GM23338 (cell line): ENCODE measurements at regions not wholly inside any gene's neighbourhood (a gene's known extent, or its start where the extent isn't known, plus 50 kb on each side); places are given as distances from the start of the nearest gene placed in this dataset.

Experiments
- ATAC-seq: fragments of 200-7000 bp; cut with Tn5 transposase; 3 replicates; pipeline ENCODE4 v1.9.1; 2020
- DNase-seq: peaks from one replicate; pipeline ENCODE4 v3.0.0-alpha.2; 2015; ENCODE audit warnings: low spot score
- H2AFZ ChIP-seq: fragments of 200-600 bp; sonication (generic); 2 replicates; pipeline ENCODE4 v1.8.0; 2016; ENCODE audit warnings: antibody characterized with exemption, mild to moderate bottlenecking, moderate library complexity
- H3F3A ChIP-seq: fragments of 200-600 bp; sonication (generic); replicated peaks from 2 replicates; pipeline ENCODE4 v1.8.0; 2017; ENCODE audit warnings: antibody characterized with exemption, mixed run types, low read depth
- H3K27ac ChIP-seq: fragments of 200-600 bp; sonication (generic); 2 replicates; pipeline ENCODE4 v1.6.1; 2016; ENCODE audit warnings: low read depth
- H3K27me3 ChIP-seq: fragments of 200-600 bp; sonication (generic); 2 replicates; pipeline ENCODE4 v1.8.0; 2016; ENCODE audit warnings: mild to moderate bottlenecking, mixed run types, moderate library complexity; ENCODE audit not compliant: insufficient read depth
- H3K36me3 ChIP-seq: fragments of 200-600 bp; sonication (generic); 2 replicates; pipeline ENCODE4 v1.8.0; 2016; ENCODE audit warnings: mild to moderate bottlenecking; ENCODE audit not compliant: insufficient read depth
- H3K4me1 ChIP-seq: fragments of 200-600 bp; sonication (generic); 2 replicates; pipeline ENCODE4 v1.8.0; 2016; ENCODE audit warnings: mild to moderate bottlenecking, moderate library complexity; ENCODE audit not compliant: insufficient read depth
- H3K4me2 ChIP-seq: fragments of 200-600 bp; sonication (generic); 2 replicates; pipeline ENCODE4 v1.7.1; 2017; ENCODE audit warnings: mixed run types
- H3K4me3 ChIP-seq: fragments of 200-600 bp; sonication (generic); 2 replicates; pipeline ENCODE4 v1.6.1; 2016; ENCODE audit warnings: mixed run types
- H3K79me2 ChIP-seq: fragments of 200-600 bp; sonication (generic); replicated peaks from 2 replicates; pipeline ENCODE4 v1.8.0; 2017; ENCODE audit warnings: mild to moderate bottlenecking; ENCODE audit not compliant: insufficient read depth
- H3K9me2 ChIP-seq: fragments of 200-600 bp; sonication (generic); 2 replicates; pipeline ENCODE4 v1.8.0; 2017; ENCODE audit not compliant: insufficient read depth
- H4K20me1 ChIP-seq: fragments of 200-600 bp; sonication (generic); replicated peaks from 2 replicates; pipeline ENCODE4 v1.8.0; 2017; ENCODE audit warnings: mild to moderate bottlenecking; ENCODE audit not compliant: insufficient read depth
- H3K27ac Mint-ChIP-seq: 2 replicates; pipeline ENCODE4 v1.8.0; 2020; ENCODE audit warnings: inconsistent platforms, mild to moderate bottlenecking, moderate library complexity, mixed read lengths
- H3K27me3 Mint-ChIP-seq: 3 replicates; pipeline ENCODE4 v1.8.0; 2022; ENCODE audit warnings: low read depth, mild to moderate bottlenecking, moderate library complexity, mixed read lengths, inconsistent platforms; ENCODE audit not compliant: insufficient read depth, poor library complexity
- H3K36me3 Mint-ChIP-seq: 3 replicates; pipeline ENCODE4 v1.8.0; 2021; ENCODE audit warnings: low read depth, mild to moderate bottlenecking, inconsistent platforms, moderate library complexity, mixed read lengths
- H3K4me1 Mint-ChIP-seq: 3 replicates; pipeline ENCODE4 v1.8.0; 2020; ENCODE audit warnings: mild to moderate bottlenecking, inconsistent platforms, mixed read lengths
- H3K4me3 Mint-ChIP-seq: 3 replicates; pipeline ENCODE4 v1.8.0; 2021; ENCODE audit warnings: moderate library complexity, mild to moderate bottlenecking, inconsistent platforms, mixed read lengths
- H3K9me3 Mint-ChIP-seq: 3 replicates; pipeline ENCODE4 v1.8.0; 2020; ENCODE audit warnings: moderate library complexity, mild to moderate bottlenecking, inconsistent platforms, mixed read lengths
- CREB1 ChIP-seq: fragments of 250-450 bp; sonication (Bioruptor Pico); IDR thresholded peaks from 2 replicates; pipeline ENCODE4 v1.5.0; 2020; ENCODE audit warnings: low read depth, mild to moderate bottlenecking, moderate library complexity
- EZH2 ChIP-seq: fragments of 200-600 bp; sonication (generic); IDR thresholded peaks from one replicate; pipeline ENCODE4 v1.8.0; 2017; ENCODE audit warnings: antibody characterized with exemption, mild to moderate bottlenecking, low read depth; ENCODE audit not compliant: unreplicated experiment
- EZH2phosphoT487 ChIP-seq: fragments of 200-600 bp; sonication (generic); IDR thresholded peaks from one replicate; pipeline ENCODE4 v1.8.1; 2018; ENCODE audit warnings: antibody characterized with exemption; ENCODE audit not compliant: unreplicated experiment
- JUNB ChIP-seq: IDR thresholded peaks from one replicate; pipeline ENCODE4 v1.6.1; 2016; ENCODE audit warnings: antibody characterized with exemption; ENCODE audit not compliant: unreplicated experiment
- NANOG ChIP-seq: IDR thresholded peaks from 2 replicates; pipeline ENCODE4 v1.6.1; 2016; ENCODE audit warnings: antibody characterized with exemption, borderline replicate concordance
- POLR2AphosphoS5 ChIP-seq: IDR thresholded peaks from 2 replicates; pipeline ENCODE4 v1.6.1; 2016; ENCODE audit warnings: antibody characterized with exemption, low read depth
- STAT1 ChIP-seq: IDR thresholded peaks from one replicate; pipeline ENCODE4 v1.6.1; 2016; ENCODE audit warnings: antibody characterized with exemption; ENCODE audit not compliant: unreplicated experiment
- ZNF114 ChIP-seq: fragments of 250-450 bp; sonication (Bioruptor Pico); IDR thresholded peaks from 2 replicates; pipeline ENCODE4 v1.5.0; 2020; ENCODE audit warnings: mild to moderate bottlenecking, moderate library complexity
- ZNF331 ChIP-seq: fragments of 250-450 bp; sonication (Bioruptor Pico); IDR thresholded peaks from 2 replicates; pipeline ENCODE4 v1.5.0; 2020; ENCODE audit warnings: low read depth, mild to moderate bottlenecking, moderate library complexity
- TF ChIP-seq, protein P1 (sequence below): IDR thresholded peaks from 2 replicates; pipeline ENCODE4 v1.6.1; 2016; ENCODE audit warnings: antibody characterized with exemption
- TF ChIP-seq, protein P2 (sequence below): IDR thresholded peaks from one replicate; pipeline ENCODE4 v1.6.1; 2018; ENCODE audit warnings: antibody characterized with exemption; ENCODE audit not compliant: unreplicated experiment
- TF ChIP-seq, protein P3 (sequence below): fragments of 250-450 bp; sonication (Bioruptor Pico); IDR thresholded peaks from 2 replicates; pipeline ENCODE4 v1.5.0; 2020; ENCODE audit warnings: mild to moderate bottlenecking, moderate library complexity
- TF ChIP-seq, protein P4 (sequence below), 2 experiments: fragments of 200-600 bp in 1 of 2; sonication (generic) in 1 of 2; conservative IDR thresholded peaks; 2 replicates each; pipeline versions ENCODE4 v1.5.1 to v1.6.1; 2016 to 2017; ENCODE audit warnings: antibody characterized with exemption in 2 of 2, low read depth in 2 of 2, mild to moderate bottlenecking in 2 of 2, moderate library complexity in 1 of 2

DNA sequence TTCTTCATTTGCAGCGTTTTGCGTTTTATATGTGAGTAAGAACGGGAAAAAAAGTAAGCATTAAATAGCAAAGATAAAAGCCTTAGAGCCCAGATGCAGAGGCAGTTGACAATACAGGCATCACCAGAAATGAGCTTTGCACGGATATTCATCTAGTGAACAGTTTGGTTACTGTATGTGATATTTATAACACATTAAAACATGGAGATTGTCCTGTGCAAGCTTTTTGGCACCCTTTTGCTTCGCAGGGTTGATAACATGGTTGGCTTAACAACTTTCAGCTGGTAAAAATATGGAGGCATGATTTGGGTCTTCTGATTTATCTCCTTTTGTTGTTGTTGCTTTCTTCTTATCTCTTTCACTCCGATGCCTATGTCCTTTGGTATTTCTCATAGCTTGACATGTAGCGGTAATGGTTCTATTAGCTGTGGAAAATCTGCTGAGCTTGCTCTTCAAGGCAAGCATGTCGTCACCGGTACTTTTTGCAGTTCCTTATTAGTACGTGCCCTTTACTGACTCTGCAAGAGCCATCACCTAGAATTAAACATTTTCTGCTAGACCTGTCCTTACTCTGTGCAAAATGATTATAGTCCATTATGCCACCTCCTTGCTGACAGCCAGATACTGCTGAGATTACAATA lies 102.9 kb downstream of the PCDH7 start:
- Mint-ChIP-seq H3K9me3 (no peaks in the 10 kb centered on the region), H3K4me1 (peaks cover 28% of the 10 kb centered on the region), H3K36me3 (no peaks in the 10 kb centered on the region), H3K4me3 (no peak overlapping the region), H3K27ac (no peak overlapping the region), H3K27me3 (no peaks in the 10 kb centered on the region)
- H3K79me2 ChIP-seq: no peaks in the 10 kb centered on the region
- no peaks in the 10 kb centered on the region for H4K20me1 ChIP-seq
- H3K4me1 ChIP-seq: peaks cover 31% of the 10 kb centered on the region; the same call in 1 of the 2 replicates
- no peaks in the 10 kb centered on the region for H3K36me3 ChIP-seq
- no peaks in the 10 kb centered on the region for H3F3A ChIP-seq
- no peak overlapping the region for H3K27ac ChIP-seq
- no peak overlapping the region for H3K4me2 ChIP-seq
- no peak overlapping the region for H3K4me3 ChIP-seq
- no peaks in the 10 kb centered on the region for H3K27me3 ChIP-seq
- DNase-seq (no peak), ATAC-seq (no peak)
- TF ChIP-seq, protein P1, sequence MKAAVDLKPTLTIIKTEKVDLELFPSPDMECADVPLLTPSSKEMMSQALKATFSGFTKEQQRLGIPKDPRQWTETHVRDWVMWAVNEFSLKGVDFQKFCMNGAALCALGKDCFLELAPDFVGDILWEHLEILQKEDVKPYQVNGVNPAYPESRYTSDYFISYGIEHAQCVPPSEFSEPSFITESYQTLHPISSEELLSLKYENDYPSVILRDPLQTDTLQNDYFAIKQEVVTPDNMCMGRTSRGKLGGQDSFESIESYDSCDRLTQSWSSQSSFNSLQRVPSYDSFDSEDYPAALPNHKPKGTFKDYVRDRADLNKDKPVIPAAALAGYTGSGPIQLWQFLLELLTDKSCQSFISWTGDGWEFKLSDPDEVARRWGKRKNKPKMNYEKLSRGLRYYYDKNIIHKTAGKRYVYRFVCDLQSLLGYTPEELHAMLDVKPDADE: no peak
- TF ChIP-seq, protein P2, sequence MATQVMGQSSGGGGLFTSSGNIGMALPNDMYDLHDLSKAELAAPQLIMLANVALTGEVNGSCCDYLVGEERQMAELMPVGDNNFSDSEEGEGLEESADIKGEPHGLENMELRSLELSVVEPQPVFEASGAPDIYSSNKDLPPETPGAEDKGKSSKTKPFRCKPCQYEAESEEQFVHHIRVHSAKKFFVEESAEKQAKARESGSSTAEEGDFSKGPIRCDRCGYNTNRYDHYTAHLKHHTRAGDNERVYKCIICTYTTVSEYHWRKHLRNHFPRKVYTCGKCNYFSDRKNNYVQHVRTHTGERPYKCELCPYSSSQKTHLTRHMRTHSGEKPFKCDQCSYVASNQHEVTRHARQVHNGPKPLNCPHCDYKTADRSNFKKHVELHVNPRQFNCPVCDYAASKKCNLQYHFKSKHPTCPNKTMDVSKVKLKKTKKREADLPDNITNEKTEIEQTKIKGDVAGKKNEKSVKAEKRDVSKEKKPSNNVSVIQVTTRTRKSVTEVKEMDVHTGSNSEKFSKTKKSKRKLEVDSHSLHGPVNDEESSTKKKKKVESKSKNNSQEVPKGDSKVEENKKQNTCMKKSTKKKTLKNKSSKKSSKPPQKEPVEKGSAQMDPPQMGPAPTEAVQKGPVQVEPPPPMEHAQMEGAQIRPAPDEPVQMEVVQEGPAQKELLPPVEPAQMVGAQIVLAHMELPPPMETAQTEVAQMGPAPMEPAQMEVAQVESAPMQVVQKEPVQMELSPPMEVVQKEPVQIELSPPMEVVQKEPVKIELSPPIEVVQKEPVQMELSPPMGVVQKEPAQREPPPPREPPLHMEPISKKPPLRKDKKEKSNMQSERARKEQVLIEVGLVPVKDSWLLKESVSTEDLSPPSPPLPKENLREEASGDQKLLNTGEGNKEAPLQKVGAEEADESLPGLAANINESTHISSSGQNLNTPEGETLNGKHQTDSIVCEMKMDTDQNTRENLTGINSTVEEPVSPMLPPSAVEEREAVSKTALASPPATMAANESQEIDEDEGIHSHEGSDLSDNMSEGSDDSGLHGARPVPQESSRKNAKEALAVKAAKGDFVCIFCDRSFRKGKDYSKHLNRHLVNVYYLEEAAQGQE: no peak
- no peak for TF ChIP-seq CREB1 (CRISPR knock-in tag)
- TF ChIP-seq JUNB: no peak
- no peak for TF ChIP-seq NANOG
- TF ChIP-seq ZNF114 (CRISPR knock-in tag): no peak
- TF ChIP-seq STAT1: no peak
- TF ChIP-seq POLR2AphosphoS5: no peak
- TF ChIP-seq EZH2: no peak
- no peak for TF ChIP-seq EZH2phosphoT487
- no peak for TF ChIP-seq ZNF331
- TF ChIP-seq, protein P3, sequence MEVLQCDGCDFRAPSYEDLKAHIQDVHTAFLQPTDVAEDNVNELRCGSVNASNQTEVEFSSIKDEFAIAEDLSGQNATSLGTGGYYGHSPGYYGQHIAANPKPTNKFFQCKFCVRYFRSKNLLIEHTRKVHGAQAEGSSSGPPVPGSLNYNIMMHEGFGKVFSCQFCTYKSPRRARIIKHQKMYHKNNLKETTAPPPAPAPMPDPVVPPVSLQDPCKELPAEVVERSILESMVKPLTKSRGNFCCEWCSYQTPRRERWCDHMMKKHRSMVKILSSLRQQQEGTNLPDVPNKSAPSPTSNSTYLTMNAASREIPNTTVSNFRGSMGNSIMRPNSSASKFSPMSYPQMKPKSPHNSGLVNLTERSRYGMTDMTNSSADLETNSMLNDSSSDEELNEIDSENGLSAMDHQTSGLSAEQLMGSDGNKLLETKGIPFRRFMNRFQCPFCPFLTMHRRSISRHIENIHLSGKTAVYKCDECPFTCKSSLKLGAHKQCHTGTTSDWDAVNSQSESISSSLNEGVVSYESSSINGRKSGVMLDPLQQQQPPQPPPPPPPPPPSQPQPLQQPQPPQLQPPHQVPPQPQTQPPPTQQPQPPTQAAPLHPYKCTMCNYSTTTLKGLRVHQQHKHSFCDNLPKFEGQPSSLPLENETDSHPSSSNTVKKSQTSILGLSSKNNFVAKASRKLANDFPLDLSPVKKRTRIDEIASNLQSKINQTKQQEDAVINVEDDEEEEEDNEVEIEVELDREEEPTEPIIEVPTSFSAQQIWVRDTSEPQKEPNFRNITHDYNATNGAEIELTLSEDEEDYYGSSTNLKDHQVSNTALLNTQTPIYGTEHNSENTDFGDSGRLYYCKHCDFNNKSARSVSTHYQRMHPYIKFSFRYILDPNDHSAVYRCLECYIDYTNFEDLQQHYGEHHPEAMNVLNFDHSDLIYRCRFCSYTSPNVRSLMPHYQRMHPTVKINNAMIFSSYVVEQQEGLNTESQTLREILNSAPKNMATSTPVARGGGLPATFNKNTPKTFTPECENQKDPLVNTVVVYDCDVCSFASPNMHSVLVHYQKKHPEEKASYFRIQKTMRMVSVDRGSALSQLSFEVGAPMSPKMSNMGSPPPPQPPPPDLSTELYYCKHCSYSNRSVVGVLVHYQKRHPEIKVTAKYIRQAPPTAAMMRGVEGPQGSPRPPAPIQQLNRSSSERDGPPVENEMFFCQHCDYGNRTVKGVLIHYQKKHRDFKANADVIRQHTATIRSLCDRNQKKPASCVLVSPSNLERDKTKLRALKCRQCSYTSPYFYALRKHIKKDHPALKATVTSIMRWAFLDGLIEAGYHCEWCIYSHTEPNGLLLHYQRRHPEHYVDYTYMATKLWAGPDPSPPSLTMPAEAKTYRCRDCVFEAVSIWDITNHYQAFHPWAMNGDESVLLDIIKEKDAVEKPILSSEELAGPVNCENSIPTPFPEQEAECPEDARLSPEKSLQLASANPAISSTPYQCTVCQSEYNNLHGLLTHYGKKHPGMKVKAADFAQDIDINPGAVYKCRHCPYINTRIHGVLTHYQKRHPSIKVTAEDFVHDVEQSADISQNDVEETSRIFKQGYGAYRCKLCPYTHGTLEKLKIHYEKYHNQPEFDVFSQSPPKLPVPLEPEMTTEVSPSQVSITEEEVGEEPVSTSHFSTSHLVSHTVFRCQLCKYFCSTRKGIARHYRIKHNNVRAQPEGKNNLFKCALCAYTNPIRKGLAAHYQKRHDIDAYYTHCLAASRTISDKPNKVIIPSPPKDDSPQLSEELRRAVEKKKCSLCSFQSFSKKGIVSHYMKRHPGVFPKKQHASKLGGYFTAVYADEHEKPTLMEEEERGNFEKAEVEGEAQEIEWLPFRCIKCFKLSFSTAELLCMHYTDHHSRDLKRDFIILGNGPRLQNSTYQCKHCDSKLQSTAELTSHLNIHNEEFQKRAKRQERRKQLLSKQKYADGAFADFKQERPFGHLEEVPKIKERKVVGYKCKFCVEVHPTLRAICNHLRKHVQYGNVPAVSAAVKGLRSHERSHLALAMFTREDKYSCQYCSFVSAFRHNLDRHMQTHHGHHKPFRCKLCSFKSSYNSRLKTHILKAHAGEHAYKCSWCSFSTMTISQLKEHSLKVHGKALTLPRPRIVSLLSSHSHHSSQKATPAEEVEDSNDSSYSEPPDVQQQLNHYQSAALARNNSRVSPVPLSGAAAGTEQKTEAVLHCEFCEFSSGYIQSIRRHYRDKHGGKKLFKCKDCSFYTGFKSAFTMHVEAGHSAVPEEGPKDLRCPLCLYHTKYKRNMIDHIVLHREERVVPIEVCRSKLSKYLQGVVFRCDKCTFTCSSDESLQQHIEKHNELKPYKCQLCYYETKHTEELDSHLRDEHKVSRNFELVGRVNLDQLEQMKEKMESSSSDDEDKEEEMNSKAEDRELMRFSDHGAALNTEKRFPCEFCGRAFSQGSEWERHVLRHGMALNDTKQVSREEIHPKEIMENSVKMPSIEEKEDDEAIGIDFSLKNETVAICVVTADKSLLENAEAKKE (CRISPR knock-in tag): no peak
- TF ChIP-seq, protein P4, sequence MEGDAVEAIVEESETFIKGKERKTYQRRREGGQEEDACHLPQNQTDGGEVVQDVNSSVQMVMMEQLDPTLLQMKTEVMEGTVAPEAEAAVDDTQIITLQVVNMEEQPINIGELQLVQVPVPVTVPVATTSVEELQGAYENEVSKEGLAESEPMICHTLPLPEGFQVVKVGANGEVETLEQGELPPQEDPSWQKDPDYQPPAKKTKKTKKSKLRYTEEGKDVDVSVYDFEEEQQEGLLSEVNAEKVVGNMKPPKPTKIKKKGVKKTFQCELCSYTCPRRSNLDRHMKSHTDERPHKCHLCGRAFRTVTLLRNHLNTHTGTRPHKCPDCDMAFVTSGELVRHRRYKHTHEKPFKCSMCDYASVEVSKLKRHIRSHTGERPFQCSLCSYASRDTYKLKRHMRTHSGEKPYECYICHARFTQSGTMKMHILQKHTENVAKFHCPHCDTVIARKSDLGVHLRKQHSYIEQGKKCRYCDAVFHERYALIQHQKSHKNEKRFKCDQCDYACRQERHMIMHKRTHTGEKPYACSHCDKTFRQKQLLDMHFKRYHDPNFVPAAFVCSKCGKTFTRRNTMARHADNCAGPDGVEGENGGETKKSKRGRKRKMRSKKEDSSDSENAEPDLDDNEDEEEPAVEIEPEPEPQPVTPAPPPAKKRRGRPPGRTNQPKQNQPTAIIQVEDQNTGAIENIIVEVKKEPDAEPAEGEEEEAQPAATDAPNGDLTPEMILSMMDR (conservative IDR thresholded peaks at IDR 0.05; ENCODE audit: low read depth in 2 of 2): no peak
- peaks cover 1% of the 10 kb centered on the region; the same call in 1 of the 2 replicates for H3K9me2 ChIP-seq
- H2AFZ ChIP-seq: no peak overlapping the region
